GM19455 (cell line): ENCODE measurements at regions not wholly inside any gene's neighbourhood (a gene's known extent, or its start where the extent isn't known, plus 50 kb on each side); places are given as distances from the start of the nearest gene placed in this dataset.
A peak's percentile ranks its signal among the peaks of the same experiment; 100 is the strongest.
"Not testable (repeated sequence)": the region's sequence is repeated elsewhere in the genome, so short reads cannot be mapped to it uniquely, and the experiment has no call there.

ENCODE experiments used
- ATAC-seq: cut with Tn5 transposase; IDR thresholded peaks from one replicate; pipeline ENCODE4 v1.9.1; 2021; ENCODE audit not compliant: unreplicated experiment

GRCh38 chr20:53872561-53873229 is 197.7 kb downstream of the BCAS1 start:
- no peak for ATAC-seq

DNA sequence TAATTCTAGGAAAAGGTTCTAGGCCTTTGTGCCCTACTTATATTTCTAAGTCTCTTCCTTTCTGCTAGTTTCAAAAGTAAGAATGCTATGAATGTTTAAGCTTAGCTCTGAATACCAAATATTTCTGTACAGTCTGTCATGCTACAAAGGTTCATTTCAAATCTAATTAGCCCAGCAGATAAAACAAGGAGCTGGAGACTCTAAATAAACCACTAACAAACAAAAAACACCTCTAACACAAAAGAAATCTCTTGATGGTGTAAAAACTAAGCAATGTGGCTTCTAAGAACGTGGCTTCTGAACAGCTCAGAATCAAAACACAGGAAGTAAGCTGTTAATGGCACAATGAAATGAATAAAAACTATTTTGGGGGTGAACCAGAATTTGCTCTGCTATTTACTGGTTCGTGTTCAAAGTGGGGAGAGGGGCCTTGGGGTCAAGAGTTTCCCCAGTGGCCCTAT is 198.3 kb downstream of the BCAS1 start:
- ATAC-seq: no peak

DNA sequence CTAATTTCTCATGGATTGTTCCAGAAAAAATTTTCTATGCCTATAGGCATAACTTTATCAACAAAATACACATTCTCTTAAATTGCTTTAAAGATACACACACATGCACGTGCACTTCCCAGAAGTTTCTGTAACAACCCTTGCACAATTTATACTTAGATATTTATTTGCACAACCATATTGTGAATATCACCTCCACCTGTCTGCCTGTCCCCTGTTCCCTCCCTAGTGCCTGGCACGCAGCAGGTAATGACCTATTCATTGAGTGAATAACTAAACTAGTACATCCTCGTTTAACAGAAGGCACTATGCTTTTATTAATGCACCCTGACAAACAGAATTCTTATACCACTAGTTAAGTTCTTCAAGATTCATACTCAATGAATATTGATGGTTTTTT is 198.9 kb downstream of the BCAS1 start:
- no peak for ATAC-seq

DNA sequence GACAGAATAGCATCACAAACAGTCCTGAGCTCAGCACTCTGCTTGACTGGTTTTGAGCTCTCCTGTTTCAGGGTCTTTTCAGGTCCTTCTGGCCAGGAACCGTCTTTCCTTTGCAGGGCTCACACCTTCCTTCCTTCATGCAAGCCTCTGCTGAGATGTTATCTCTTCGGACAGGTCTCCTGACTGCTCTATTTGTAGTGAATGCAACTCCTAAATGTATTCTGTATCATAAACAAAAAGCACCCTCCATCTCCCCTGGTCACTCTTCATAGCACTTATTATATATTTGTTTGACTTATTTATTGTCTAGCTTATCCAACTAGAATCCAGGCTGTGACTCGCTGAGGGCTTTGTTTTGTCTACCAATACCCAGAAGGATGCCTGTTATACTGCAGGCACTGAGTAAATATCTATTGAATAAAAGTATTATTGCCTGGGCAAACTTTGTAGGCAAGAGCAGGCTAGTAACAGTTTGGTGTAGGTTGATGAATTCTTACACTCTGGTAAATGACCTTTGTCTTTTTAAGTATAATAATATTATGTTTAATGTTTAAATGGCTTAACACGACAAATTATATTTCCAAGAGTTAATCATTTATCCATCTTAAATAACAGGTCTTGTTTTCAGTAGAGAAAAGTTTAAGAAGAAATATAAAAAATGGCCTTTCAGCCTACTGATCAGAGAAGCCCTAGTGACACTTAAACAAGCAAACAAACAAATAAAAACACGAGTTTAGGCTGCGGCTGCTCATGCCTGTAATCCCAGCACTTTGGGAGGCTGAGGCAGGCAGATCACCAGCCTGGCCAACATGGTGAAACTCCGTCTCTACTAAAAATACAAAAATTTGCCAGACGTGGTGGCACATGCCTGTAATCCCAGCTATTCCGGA is 199.7 kb downstream of the BCAS1 start:
- ATAC-seq: no peak

DNA sequence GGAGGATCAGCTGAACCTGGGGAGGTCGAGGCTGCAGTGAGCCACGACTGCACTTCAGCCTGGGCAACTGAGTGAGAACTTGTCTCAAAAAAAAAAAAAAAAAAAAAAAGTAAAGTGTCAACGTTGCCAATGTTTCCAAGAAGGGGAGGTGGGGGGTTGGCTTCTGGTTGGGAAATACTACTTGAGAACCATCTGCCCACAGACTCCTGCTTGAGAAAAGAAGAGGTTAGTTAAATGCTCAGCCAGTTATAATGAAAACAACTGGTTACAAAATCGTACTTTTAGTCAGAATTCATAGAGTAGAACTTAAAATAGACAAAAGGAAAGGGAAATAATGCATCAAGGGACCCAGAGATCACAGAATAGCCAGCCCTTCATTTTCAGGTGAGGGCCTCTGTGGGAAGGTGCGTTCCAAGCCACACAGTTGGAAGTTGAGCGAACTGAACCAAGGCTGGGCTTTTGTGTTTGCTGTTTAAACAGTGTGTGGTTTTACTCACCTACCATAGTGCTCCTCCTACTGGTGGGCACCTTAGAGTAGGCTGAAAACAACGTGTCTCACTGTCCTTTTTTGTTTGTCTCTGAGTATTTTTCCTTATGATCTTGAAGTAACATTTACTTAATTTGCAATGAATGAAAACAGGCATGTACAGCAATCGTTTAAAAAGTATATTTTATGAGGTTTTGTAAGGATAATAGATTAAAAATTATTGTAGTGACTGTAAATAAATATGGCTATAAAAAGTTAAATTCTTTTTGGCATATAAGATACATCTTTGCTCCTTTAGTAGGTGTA is 200.7 kb downstream of the BCAS1 start:
- ATAC-seq: peak; percentile 53

GRCh38 chr20:53867741-53868351 is 202.5 kb downstream of the BCAS1 start:
- ATAC-seq: no peak

- ATAC-seq: peak; percentile 46
Measured at GRCh38 chr20:53866794-53867740, 203.3 kb downstream of the BCAS1 start.

DNA sequence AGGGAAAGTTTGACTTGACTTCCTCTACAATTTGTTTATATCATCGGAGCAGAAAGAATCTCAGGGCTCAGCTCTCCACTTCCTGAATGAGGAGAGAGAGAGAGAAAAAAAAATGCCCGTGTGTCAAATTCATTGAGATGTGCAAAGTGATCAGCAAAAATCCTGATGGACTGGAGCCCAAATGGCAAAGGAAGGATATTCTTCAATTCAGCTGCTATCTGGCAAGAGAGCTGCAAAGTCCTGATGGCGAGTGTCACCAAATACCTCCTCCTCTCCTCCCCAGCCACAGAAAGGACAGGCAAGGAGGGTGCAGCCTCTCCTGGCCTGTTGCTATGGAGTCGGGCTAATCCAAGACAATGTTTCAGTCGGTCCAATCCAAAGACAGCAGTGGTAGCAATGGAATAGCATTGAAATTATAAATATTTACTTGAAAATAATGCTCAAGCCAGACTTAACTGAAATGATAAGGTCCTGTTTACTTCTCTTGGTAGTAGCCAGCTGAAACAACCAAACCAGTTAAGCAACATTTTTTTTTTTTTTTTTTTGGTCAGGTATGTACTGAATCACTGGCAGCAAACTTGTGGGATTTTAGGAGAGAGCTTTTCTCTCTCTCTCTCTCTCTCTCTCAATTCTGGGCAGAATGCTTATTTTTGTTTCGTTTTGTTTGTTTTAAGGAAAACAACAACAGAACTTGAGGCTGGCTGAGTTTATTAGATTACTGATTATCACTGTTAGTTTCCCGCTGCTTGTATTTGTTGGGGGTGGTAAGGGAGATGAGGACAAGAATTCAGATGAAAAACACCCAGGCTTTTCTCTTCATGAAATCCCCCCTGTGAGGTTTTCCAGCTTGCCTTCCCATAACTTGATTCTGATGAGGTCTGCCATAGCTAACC is 204.2 kb downstream of the BCAS1 start:
- ATAC-seq: no peak

- ATAC-seq: not testable (repeated sequence)
Measured at GRCh38 chr20:53864765-53865683, 205.4 kb downstream of the BCAS1 start.

DNA sequence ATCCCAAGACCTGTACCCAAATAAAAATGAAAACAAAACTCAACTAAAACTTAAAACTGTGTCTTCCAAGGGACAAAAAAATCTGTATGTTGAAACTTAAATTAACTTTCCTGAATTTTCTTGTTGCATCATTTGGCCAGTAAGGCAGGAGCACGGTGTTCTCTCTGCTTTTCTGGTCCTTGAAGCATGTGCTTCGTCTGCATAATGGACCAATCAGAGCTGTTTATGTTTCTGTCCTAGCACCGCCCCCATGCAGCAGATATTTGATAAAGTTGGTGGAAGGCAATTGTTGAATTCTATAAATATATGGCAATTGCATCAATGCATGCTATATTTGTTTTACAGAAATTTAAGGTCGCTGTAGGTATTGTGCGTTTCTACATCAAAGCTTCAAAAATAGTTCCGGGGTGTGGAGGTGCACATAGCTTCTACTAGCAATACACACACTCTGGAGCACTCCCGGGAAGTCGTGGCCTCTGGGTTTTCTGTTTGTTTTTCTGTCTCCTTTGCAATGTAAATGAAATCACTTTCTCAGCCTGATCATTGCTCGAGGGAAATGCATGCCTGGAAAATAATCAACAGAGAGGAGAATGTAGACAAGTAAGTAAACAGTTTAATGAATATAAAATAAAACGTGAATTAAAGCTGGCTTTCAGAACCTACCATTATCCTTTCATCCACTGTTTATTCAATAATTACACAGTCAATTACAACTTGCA is 206.3 kb downstream of the BCAS1 start:
- ATAC-seq: not testable (repeated sequence)

DNA sequence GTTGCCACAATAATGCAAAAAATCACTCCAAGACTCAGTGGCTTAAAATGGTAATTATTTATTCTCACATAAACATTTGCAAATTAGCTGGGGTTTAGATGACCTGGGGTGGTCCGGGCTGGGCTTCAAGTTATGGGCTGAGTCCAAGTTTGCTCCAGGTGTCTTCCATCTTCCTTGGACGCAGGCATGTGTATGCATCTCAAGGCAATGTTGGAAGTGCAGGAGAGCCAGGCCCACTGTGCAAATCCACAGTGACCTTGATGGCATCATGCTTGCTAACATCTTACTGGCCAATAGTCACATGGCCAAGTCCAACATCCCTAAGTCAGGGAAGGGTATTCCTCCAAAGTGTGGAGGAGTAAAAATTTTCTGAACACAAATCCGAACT is 206.9 kb downstream of the BCAS1 start:
- not testable (repeated sequence) for ATAC-seq

- not testable (repeated sequence) for ATAC-seq
Measured at GRCh38 chr20:53863039-53863438, 207.4 kb downstream of the BCAS1 start.

DNA sequence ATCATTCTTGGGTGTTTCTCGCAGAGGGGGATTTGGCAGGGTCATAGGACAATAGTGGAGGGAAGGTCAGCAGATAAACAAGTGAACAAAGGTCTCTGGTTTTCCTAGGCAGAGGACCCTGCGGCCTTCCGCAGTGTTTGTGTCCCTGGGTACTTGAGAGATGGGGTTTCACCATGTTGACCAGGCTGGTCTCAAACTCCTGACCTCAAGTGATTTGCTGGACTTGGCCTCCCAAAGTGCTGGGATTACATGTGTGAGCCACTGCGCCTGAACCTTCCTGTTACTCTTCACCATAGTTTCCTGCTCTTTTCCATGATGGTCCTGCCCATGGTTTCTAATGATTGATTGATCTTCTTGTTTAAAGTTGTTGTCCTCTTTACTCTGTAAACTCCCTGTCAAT is 207.9 kb downstream of the BCAS1 start:
- ATAC-seq: not testable (repeated sequence)

GRCh38 chr20:53862136-53862397 is 208.3 kb downstream of the BCAS1 start:
- not testable (repeated sequence) for ATAC-seq

GRCh38 chr20:53859684-53860083 is 210.7 kb downstream of the BCAS1 start:
- no peak for ATAC-seq

- ATAC-seq: not testable (repeated sequence)
Measured at GRCh38 chr20:53859009-53859408, 211.4 kb downstream of the BCAS1 start.

DNA sequence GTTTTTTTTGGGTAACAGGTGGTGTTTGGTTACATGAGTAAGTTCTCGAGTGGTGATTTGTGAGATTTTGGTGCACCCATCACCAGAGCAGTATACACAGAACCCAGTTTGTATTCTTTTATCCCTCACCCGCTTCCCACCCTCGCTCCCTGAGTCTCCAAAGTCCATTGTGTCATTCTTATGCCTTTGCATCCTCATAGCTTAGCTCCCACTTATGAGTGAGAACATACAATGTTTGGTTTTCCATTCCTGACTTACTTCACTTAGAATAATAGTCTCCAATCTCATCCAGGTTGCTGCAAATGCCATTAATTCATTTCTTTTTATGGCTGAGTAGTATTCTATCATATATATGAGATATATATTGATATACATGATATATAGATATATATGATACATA is 211.9 kb downstream of the BCAS1 start:
- not testable (repeated sequence) for ATAC-seq
